Vagina (tissue), 2 donors: ENCODE measurements at regions not wholly inside any gene's neighbourhood (a gene's known extent, or its start where the extent isn't known, plus 50 kb on each side); places are given as distances from the start of the nearest gene placed in this dataset.

ENCODE experiments used
- CTCF ChIP-seq, 3 experiments: fragments of 450-650 bp in 2 of 3; fragments of 200-600 bp in 1 of 3; sonication (generic) in 1 of 3; IDR thresholded peaks; one replicate each; pipeline ENCODE4 v1.5.1; 2017 to 2019; ENCODE audit warnings: antibody characterized with exemption in 3 of 3, mild to moderate bottlenecking in 2 of 3, moderate library complexity in 2 of 3
- POLR2A ChIP-seq, 2 donors: fragments of 450-650 bp; IDR thresholded peaks; one replicate each; pipeline ENCODE4 v1.6.1; 2017; ENCODE audit warnings: antibody characterized with exemption in 2 of 2, mild to moderate bottlenecking in 2 of 2, moderate library complexity in 2 of 2

- no peak for TF ChIP-seq CTCF (IDR thresholded peaks at IDR 0.05)
- no peak for TF ChIP-seq POLR2A (IDR thresholded peaks at IDR 0.05)
These were observed 289.4 kb upstream of the HNRNPA3 start for GRCh38 chr2:176923205-176923604.
